HG03457 (cell line): ENCODE measurements at regions not wholly inside any gene's neighbourhood (a gene's known extent, or its start where the extent isn't known, plus 50 kb on each side); places are given as distances from the start of the nearest gene placed in this dataset.

Experiments
- ATAC-seq: cut with Tn5 transposase; IDR thresholded peaks from one replicate; pipeline ENCODE4 v1.9.1; 2021; ENCODE audit warnings: moderate number of reproducible peaks; ENCODE audit not compliant: unreplicated experiment

GRCh38 chr20:24199501-24199900, 210.9 kb upstream of the GGTLC1 start:
- no peak for ATAC-seq

- no peak for ATAC-seq
Measured at GRCh38 chr20:24194143-24194542, 205.6 kb upstream of the GGTLC1 start.

- ATAC-seq, result no peak
Measured at GRCh38 chr20:24190905-24191304, 202.3 kb upstream of the GGTLC1 start.

GRCh38 chr20:24185791-24186190, 197.2 kb upstream of the GGTLC1 start:
- no peak for ATAC-seq

- ATAC-seq, result no peak
Measured at GRCh38 chr20:24181151-24181550, 192.6 kb upstream of the GGTLC1 start.

- ATAC-seq, result no peak
Measured at GRCh38 chr20:24169256-24169655, 180.7 kb upstream of the GGTLC1 start.

- ATAC-seq, result no peak
Measured at GRCh38 chr20:24166412-24166811, 177.8 kb upstream of the GGTLC1 start.

- ATAC-seq, result no peak
Measured at GRCh38 chr20:24166123-24166381, 177.5 kb upstream of the GGTLC1 start.

GRCh38 chr20:24165301-24166122, 176.9 kb upstream of the GGTLC1 start:
- no peak for ATAC-seq

GRCh38 chr20:24164360-24164759, 175.8 kb upstream of the GGTLC1 start:
- no peak for ATAC-seq

- no peak for ATAC-seq
Measured at GRCh38 chr20:24163506-24163905, 174.9 kb upstream of the GGTLC1 start.

- ATAC-seq, result no peak
Measured at GRCh38 chr20:24160563-24161281, 172.1 kb upstream of the GGTLC1 start.

GRCh38 chr20:24158281-24158680, 169.7 kb upstream of the GGTLC1 start:
- ATAC-seq, result no peak

GRCh38 chr20:24157213-24157612, 168.6 kb upstream of the GGTLC1 start:
- ATAC-seq, result no peak

GRCh38 chr20:24153101-24154040, 164.8 kb upstream of the GGTLC1 start:
- ATAC-seq, result no peak

- no peak for ATAC-seq
Measured at GRCh38 chr20:24151621-24152294, 163.2 kb upstream of the GGTLC1 start.

- no peak for ATAC-seq
Measured at GRCh38 chr20:24150406-24150805, 161.8 kb upstream of the GGTLC1 start.

GRCh38 chr20:24149881-24150307, 161.3 kb upstream of the GGTLC1 start:
- ATAC-seq, result no peak

GRCh38 chr20:24149175-24149574, 160.6 kb upstream of the GGTLC1 start:
- no peak for ATAC-seq

- peak; percentile 71 for ATAC-seq
Measured at GRCh38 chr20:24148372-24148771, 159.8 kb upstream of the GGTLC1 start.

GRCh38 chr20:24147961-24148360, 159.4 kb upstream of the GGTLC1 start:
- no peak for ATAC-seq
